SK-MEL-5 (cell line): ENCODE measurements at regions not wholly inside any gene's neighbourhood (a gene's known extent, or its start where the extent isn't known, plus 50 kb on each side); places are given as distances from the start of the nearest gene placed in this dataset.

Experiments used
- DNase-seq: peaks from one replicate; pipeline ENCODE4 v3.0.0-alpha.2; 2016; ENCODE audit warnings: low read depth, low spot score
- in situ Hi-C: cut with HindIII; loops from 2 replicates; pipeline ENCODE4 v1.10.0; 2016; ENCODE audit warnings: low sequenced_read_pairs, high pct_unique_total_duplicates, low pct_unique_long_range_greater_than_20kb

DNA sequence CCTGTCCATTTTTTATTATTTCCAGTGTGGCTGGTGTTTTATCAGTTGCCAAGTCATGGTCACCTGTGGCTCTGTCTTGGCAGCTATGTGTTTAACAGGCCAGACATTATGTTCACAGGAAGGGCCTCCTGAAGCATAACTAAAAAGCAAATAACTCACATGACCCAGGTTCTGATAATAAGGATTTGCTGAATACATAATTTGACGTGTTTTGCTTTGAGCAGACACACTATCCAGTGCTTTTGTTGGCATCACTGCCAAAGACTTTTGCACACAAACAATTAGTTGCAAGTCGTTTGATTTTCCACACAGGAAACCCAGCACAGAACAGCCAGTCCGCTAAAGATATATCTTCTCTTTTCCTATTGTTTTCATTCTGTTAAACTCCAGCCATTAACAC lies 173.6 kb downstream of the ARL4A start:
- no peak for DNase-seq
- in situ Hi-C loops, result no loop called here

DNA sequence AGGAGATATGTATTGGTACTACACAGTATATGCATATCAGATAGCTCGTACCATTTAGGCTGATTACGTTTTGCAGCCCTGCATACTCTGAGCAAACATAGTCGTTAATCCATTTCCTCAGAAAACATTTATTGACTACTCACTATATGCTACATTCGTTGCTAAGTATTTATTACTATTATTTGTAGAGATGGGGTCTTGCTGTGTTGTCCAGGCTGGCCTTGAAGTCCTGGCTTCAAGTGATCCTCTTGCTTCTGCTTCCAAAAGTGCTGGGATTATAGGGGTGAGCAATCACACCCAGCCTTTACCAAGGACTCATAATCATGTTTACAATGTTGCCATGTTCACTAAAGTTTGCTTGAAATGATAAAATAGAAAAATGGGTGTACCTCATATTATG lies 174.7 kb downstream of the ARL4A start:
- in situ Hi-C loops, result no loop called here

GRCh38 chr7:12864470-12865046 lies 177.1 kb downstream of the ARL4A start:
- DNase-seq, result no peak
- in situ Hi-C loops, result no loop called here

More for the DNA sequence above, 174.7 kb downstream of the ARL4A start:
- no peak for DNase-seq

DNA sequence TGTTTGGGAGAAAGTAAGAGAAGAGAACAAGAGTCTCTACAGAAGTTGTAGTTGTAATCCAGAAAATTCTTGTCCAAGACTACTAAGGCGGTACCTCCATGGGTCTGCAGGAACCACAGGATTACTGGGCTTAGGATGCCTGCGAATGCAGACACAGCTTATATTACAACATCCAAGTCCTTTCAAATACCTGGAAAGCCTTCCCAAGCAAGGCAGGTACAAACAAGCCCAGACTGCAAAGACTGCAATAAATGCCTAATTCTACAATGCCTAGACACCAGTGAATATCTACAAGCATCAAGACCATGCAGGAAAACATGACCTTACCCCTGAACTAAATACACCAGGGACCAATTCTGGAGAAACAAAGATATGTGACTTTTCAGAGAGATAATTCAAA lies 178.2 kb downstream of the ARL4A start:
- in situ Hi-C loops, result no loop called here
- DNase-seq, result no peak

GRCh38 chr7:12866207-12866606 lies 178.8 kb downstream of the ARL4A start:
- peak; percentile 12 for DNase-seq
- in situ Hi-C loops, result no loop called here

- DNase-seq, result no peak
- in situ Hi-C loops, result no loop called here
These were observed 180.6 kb downstream of the ARL4A start for GRCh38 chr7:12868027-12868426.

DNA sequence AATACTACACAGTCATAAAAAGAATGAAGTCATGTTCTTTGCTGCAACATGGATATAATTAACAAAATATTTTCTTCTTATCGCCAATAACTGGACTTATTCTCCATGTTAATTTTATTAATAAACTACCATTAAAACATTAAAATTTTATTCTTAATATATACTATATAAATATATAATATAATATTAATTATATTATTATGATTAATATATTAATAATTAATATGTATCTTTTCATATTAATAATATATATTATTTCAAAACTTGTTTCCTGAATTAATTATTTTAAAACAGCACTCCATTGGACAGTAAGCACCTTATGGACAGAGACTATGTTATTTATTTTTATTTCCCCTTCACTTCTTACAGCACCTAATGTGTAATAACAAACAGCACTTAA lies 182.8 kb downstream of the ARL4A start:
- in situ Hi-C loops, result no loop called here
- no peak for DNase-seq

DNA sequence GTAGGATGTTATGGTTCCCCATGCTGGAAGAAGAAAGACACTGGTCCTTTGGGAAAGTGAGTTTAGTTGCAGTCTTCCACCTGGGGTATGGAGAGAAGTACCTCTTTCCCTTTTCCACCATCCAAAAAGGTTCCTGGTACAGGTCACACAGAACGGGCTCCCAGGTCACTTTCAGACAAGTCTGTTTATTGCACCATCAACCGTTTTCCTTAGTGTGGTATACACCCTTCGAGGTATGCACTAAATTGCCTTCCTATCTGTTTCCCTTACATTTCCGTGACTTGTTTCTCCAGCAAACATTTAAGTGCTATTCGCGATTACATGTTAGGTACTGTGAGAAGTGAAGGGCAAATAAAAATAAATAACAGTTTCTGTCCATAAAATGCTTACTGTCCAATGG lies 185.1 kb downstream of the ARL4A start:
- in situ Hi-C loops, result no loop called here
- DNase-seq, result no peak

- in situ Hi-C loops, result no loop called here
- DNase-seq, result no peak
These were observed 186.1 kb downstream of the ARL4A start for GRCh38 chr7:12873571-12873970.

- no peak for DNase-seq
- in situ Hi-C loops, result no loop called here
These were observed 191.7 kb downstream of the ARL4A start for GRCh38 chr7:12879139-12879538.

DNA sequence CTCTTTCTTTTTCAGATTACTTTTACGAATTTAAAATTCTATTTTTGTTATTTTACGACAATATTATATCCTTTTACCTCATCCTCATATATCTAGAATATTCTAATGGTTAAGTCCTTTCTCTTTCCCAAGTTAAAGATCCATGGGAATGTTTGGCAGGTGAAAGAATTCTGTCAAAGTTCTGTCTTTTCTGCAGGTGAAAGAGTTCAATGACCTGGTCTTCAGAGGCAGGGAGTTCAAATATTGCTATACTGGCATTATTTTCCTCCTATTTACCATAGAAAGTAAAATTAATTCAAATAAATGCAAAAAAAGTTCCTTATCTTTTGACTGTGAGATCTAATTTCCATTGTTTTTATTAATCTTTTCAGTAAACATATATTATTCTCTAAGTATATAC lies 194.3 kb downstream of the ARL4A start:
- in situ Hi-C loops, result no loop called here
- DNase-seq, result no peak

DNA sequence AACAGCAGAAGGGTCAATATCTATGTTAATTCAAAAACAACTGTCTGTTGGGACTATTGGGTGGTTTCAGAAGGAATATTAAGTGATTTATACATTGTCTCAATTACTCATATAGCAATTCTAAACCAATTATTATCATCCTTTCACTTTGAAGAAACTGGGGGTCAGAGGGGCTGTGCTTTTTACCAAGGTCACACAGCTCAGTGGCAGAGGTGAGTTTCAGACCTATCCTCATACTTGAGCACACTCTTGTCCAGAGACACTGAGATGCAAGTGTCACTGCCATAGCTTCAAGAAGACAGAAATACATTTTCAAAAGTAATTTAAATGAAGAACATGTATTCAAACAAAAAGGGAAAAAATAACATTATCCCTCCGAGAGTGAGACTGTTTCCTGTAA lies 195.3 kb downstream of the ARL4A start:
- no peak for DNase-seq
- in situ Hi-C loops, result no loop called here

DNA sequence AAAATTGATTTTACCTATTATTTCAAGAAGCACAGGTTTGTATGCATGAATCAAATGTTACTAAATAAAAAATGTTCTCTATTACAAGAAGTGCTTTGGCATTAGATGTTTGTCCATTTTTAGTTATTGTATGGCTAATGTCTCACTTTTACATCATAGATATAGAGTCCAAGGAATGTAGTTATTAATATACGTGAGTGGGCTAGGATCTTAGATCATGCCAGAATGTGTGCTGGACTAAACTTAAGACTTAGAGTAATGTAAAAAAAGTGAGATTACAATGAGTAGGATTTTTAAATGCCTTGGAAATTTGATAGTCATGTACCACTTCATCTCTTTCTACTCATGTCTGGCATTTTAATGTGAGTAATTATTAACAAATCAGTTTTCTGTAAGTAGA lies 196.6 kb downstream of the ARL4A start:
- no peak for DNase-seq
- in situ Hi-C loops, result no loop called here

DNA sequence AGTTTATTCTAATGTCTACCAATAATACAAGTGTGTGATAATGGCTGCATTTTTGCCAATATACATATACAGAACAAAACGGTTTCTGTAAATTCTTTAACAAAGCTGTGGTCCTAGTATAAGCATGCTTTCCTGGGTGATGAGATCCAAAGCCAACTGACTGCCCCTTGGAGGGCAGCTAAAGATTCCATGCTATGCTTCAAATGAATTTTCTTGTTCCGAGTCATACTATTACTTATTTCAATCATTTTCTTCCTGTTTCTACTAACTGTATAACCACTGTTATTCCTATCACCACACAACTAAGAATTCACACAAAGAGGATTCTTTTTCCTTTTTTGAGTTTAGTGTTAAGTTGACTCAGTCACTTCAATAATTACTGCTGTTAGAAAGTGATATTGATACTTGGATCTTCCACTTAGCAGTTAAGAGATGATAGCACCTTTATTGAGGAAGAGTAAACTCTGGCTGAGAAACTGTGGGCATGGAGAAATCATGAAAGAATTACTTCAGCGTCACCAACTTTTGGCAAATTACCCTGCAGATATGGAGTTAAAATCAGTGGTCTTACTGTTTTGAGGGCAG lies 197.5 kb downstream of the ARL4A start:
- no peak for DNase-seq
- in situ Hi-C loops, result no loop called here

DNA sequence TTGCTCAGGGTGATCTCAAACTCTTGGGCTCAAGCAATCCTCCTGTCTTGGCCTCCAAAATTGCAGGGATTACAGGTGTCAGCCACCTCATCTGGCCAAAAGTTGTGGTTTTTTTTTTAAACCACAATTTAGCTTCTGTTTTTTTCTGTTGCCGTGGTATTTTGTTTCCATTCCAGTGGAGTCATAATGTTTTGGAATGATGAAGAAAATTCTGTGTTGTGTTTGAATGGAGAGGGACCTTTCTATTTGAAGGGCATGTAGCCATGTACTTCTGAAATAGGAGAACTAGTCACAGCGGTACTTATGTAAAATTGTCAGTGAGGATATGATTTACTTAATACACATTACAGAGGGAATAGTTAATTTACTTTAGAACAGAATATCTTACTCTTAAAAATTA lies 201.3 kb downstream of the ARL4A start:
- in situ Hi-C loops, result no loop called here

GRCh38 chr7:12889391-12889790 lies 202.0 kb downstream of the ARL4A start:
- in situ Hi-C loops, result no loop called here
- DNase-seq, result no peak

More for the DNA sequence above, 201.3 kb downstream of the ARL4A start:
- DNase-seq, result no peak

DNA sequence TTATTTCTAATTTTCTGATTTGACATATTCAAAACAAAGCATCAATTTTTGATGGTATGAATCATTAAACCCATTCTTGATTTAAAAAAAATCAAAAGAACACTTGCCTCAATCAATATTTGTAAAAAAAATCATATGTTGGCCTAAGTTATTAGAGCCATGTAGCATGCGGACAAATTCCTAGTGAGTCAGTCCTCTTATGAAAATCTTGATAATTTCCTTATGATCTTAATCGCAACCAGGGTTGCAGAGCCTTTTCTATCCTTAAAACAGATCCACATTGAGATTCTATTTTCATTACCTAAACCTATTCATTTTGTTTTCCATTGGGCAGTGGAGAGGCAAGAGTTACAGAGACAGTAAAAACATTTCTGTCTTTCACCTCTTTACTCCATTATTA lies 203.2 kb downstream of the ARL4A start:
- in situ Hi-C loops, result no loop called here
- no peak for DNase-seq

DNA sequence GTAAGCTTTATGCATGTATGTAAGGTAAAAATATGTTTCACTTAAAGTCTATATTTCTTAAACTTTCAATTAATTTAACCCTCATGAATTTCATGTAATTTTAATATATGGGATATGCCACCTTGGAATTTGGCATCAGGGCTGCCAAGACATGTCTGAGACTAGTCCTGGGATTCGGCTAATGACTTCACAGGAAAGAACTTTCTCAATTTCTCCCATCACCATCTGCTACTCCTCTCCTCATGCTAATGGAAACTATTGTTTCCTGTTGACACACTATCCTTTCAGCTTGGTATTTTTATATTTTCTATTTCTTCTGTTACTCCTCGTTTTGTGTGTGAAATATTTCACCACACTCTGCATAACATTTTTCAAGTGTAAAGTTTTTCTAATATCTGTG lies 205.9 kb downstream of the ARL4A start:
- in situ Hi-C loops, result no loop called here
- DNase-seq, result no peak

DNA sequence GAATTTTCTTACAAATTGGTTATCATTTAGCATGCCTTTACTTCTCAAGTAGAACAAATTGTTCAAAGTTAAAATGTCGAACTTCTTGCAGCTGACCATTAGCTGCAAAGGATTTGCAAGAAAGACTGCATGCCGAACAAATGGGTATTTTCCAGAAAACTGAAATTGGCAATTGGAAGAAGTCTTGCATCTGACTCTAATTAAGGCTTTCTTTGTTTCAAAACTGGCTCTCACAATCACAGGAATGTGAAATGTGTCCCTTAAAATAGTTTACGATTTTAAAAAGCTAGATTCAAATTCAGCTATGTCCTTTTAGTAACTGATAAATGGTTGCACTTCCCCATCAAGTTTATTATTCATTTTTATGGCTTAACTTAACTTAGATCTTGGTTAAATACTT lies 207.9 kb downstream of the ARL4A start:
- in situ Hi-C loops, result no loop called here
- DNase-seq, result no peak

GRCh38 chr7:12896316-12896715 lies 208.9 kb downstream of the ARL4A start:
- in situ Hi-C loops, result no loop called here
- DNase-seq, result no peak
